Liver (tissue), 8 donors: ENCODE measurements at regions not wholly inside any gene's neighbourhood (a gene's known extent, or its start where the extent isn't known, plus 50 kb on each side); places are given as distances from the start of the nearest gene placed in this dataset.

ENCODE experiments used
- DNase-seq: peaks from one replicate; pipeline ENCODE4 v3.0.0-alpha.2; 2017; ENCODE audit warnings: low spot score
- H3K27ac ChIP-seq, 2 donors: one replicate each; pipeline ENCODE4 v1.7.0; 2013; ENCODE audit warnings: inconsistent platforms in 2 of 2, low read length in 2 of 2, control low read depth in 1 of 2, low read depth in 1 of 2, mild to moderate bottlenecking in 1 of 2
- H3K27me3 ChIP-seq, 4 donors: one replicate each; pipeline versions ENCODE4 v1.6.1 to v1.7.0; 2013; ENCODE audit warnings: low read length in 3 of 4, inconsistent platforms in 1 of 4, mild to moderate bottlenecking in 1 of 4, moderate library complexity in 1 of 4; ENCODE audit not compliant: control insufficient read depth in 4 of 4, insufficient read depth in 4 of 4
- H3K36me3 ChIP-seq, 4 donors: one replicate each; pipeline versions ENCODE4 v1.6.1 to v1.7.0; 2013; ENCODE audit warnings: low read length in 3 of 4, mild to moderate bottlenecking in 3 of 4, low read depth in 1 of 4, moderate library complexity in 1 of 4; ENCODE audit not compliant: control insufficient read depth in 4 of 4, insufficient read depth in 3 of 4
- H3K4me1 ChIP-seq, 4 donors: one replicate each; pipeline versions ENCODE4 v1.6.1 to v1.7.0; 2013; ENCODE audit warnings: low read length in 3 of 4, mild to moderate bottlenecking in 3 of 4, moderate library complexity in 1 of 4; ENCODE audit not compliant: control insufficient read depth in 4 of 4, insufficient read depth in 4 of 4
- H3K4me3 ChIP-seq, 3 donors: one replicate each; pipeline versions ENCODE4 v1.6.1 to v1.7.0; 2013; ENCODE audit warnings: low read length in 3 of 3, control low read depth in 1 of 3, low read depth in 1 of 3, mild to moderate bottlenecking in 1 of 3
- H3K9ac ChIP-seq, 2 donors: one replicate each; pipeline ENCODE4 v1.7.0; 2013; ENCODE audit warnings: low read length in 2 of 2, mild to moderate bottlenecking in 2 of 2, moderate library complexity in 2 of 2, control low read depth in 1 of 2, low read depth in 1 of 2
- H3K9me3 ChIP-seq, 4 donors: one replicate each; pipeline versions ENCODE4 v1.6.1 to v1.7.0; 2013; ENCODE audit warnings: low read length in 3 of 4; ENCODE audit not compliant: control insufficient read depth in 4 of 4
- ATF3 ChIP-seq: IDR thresholded peaks from 2 replicates; pipeline ENCODE4 v1.6.1; 2016; ENCODE audit warnings: antibody characterized with exemption
- CTCF ChIP-seq: fragments of 150-350 bp; IDR thresholded peaks from 2 replicates; pipeline ENCODE4 v1.5.1; 2017; ENCODE audit warnings: improper control_type of control experiment, low read depth, low read length; ENCODE audit not compliant: missing input control
- EGR1 ChIP-seq, 2 donors: IDR thresholded peaks; 2 replicates each; pipeline ENCODE4 v1.6.1; 2016 to 2018; ENCODE audit warnings: antibody characterized with exemption in 2 of 2, low read depth in 2 of 2
- FOXA1 ChIP-seq: IDR thresholded peaks from 2 replicates; pipeline ENCODE4 v1.6.1; 2016; ENCODE audit warnings: antibody characterized with exemption
- FOXA2 ChIP-seq: IDR thresholded peaks from 2 replicates; pipeline ENCODE4 v1.6.1; 2016; ENCODE audit warnings: antibody characterized with exemption
- GABPA ChIP-seq, 2 donors: IDR thresholded peaks in 1 of 2; conservative IDR thresholded peaks in 1 of 2; 2 replicates each; pipeline ENCODE4 v1.6.1; 2016; ENCODE audit warnings: antibody characterized with exemption in 2 of 2, mild to moderate bottlenecking in 1 of 2, moderate library complexity in 1 of 2
- HNF4A ChIP-seq, 2 donors: conservative IDR thresholded peaks; 2 replicates each; pipeline ENCODE4 v1.6.1; 2016; ENCODE audit warnings: antibody characterized with exemption in 2 of 2, mild to moderate bottlenecking in 2 of 2
- HNF4G ChIP-seq: IDR thresholded peaks from 2 replicates; pipeline ENCODE4 v1.6.1; 2016; ENCODE audit warnings: antibody characterized with exemption
- JUND ChIP-seq, 2 donors: IDR thresholded peaks; 2 replicates each; pipeline ENCODE4 v1.6.1; 2016; ENCODE audit warnings: antibody characterized with exemption in 2 of 2
- MAX ChIP-seq: IDR thresholded peaks from 2 replicates; pipeline ENCODE4 v1.6.1; 2016; ENCODE audit warnings: antibody characterized with exemption
- NR2F2 ChIP-seq: IDR thresholded peaks from 2 replicates; pipeline ENCODE4 v1.6.1; 2016; ENCODE audit warnings: antibody characterized with exemption
- RAD21 ChIP-seq, 2 donors: IDR thresholded peaks; 2 replicates each; pipeline ENCODE4 v1.6.1; 2016; ENCODE audit warnings: antibody characterized with exemption in 2 of 2, mild to moderate bottlenecking in 2 of 2
- REST ChIP-seq: IDR thresholded peaks from 2 replicates; pipeline ENCODE4 v1.6.1; 2016; ENCODE audit warnings: antibody characterized with exemption, mild to moderate bottlenecking
- RXRA ChIP-seq, 2 donors: IDR thresholded peaks; 2 replicates each; pipeline ENCODE4 v1.6.1; 2017 to 2018; ENCODE audit warnings: antibody characterized with exemption in 2 of 2, mild to moderate bottlenecking in 1 of 2
- SP1 ChIP-seq: IDR thresholded peaks from 2 replicates; pipeline ENCODE4 v1.6.1; 2018; ENCODE audit warnings: antibody characterized with exemption, mild to moderate bottlenecking
- TAF1 ChIP-seq: conservative IDR thresholded peaks from 2 replicates; pipeline ENCODE4 v1.6.1; 2016; ENCODE audit warnings: antibody characterized with exemption, mild to moderate bottlenecking
- YY1 ChIP-seq: IDR thresholded peaks from 2 replicates; pipeline ENCODE4 v1.6.1; 2016; ENCODE audit warnings: antibody characterized with exemption, mild to moderate bottlenecking
- ZBTB33 ChIP-seq: IDR thresholded peaks from 2 replicates; pipeline ENCODE4 v1.6.1; 2016; ENCODE audit warnings: antibody characterized with exemption
- WGBS: extraction: QIAGEN DNeasy Blood & Tissue Kit; methylation state at CpG from one replicate; pipeline ENCODE4 v1.1.7; 2013; 5-methylcytosine and 5-hydroxymethylcytosine counted together
- donor health status: healthy.
- donor health status: healthy.
- donor health status: healthy.
- donor health status: healthy.
- donor health status: healthy.

- TF ChIP-seq FOXA1 (no peak), GABPA (IDR thresholded peaks at IDR 0.05 in 1 of 2, conservative IDR thresholded peaks at IDR 0.05 in 1 of 2) (no peak), YY1 (no peak), FOXA2 (no peak)
Measured at GRCh38 chr3:78281381-78281780, 1241.5 kb downstream of the ROBO2 start (continued).

- Histone ChIP-seq H3K4me1 (no peaks in the 10 kb centered on the region), H3K27ac (no peak overlapping the region), H3K4me3 (no peak overlapping the region), H3K27me3 (no peaks in the 10 kb centered on the region), H3K9ac (no peak overlapping the region), H3K9me3 (no peaks in the 10 kb centered on the region), H3K36me3 (no peaks in the 10 kb centered on the region)
- 82% methylated on average over 2 of the region's 2 CpGs for WGBS
- no peak for DNase-seq
- TF ChIP-seq HNF4G: no peak
- TF ChIP-seq EGR1 (IDR thresholded peaks at IDR 0.05; ENCODE audit: low read depth in 2 of 2): no peak
Measured at GRCh38 chr3:78283994-78284393, 1244.1 kb downstream of the ROBO2 start.

GRCh38 chr3:78285032-78285728 lies 1245.3 kb downstream of the ROBO2 start:
- no peak for TF ChIP-seq ATF3
- TF ChIP-seq TAF1: no peak
- no peak for TF ChIP-seq FOXA2
- no peak for TF ChIP-seq RAD21 (IDR thresholded peaks at IDR 0.05)
- no peak for TF ChIP-seq MAX
- TF ChIP-seq CTCF: no peak
- TF ChIP-seq SP1: no peak
- 60% methylated on average over 6 of the region's 6 CpGs for WGBS

GRCh38 chr3:78287085-78287484 lies 1247.2 kb downstream of the ROBO2 start:
- Histone ChIP-seq H3K9ac (no peak overlapping the region), H3K27ac (no peak overlapping the region), H3K36me3 (no peaks in the 10 kb centered on the region), H3K9me3 (no peaks in the 10 kb centered on the region), H3K4me1 (no peaks in the 10 kb centered on the region), H3K4me3 (no peak overlapping the region), H3K27me3 (no peaks in the 10 kb centered on the region)
- TF ChIP-seq ATF3 (no peak), ZBTB33 (no peak), FOXA1 (no peak), SP1 (no peak), NR2F2 (no peak), HNF4A (conservative IDR thresholded peaks at IDR 0.05) (no peak), RXRA (IDR thresholded peaks at IDR 0.05) (no peak), RAD21 (IDR thresholded peaks at IDR 0.05) (no peak), MAX (no peak), JUND (IDR thresholded peaks at IDR 0.05) (no peak), REST (no peak)
- no peak for DNase-seq

More at GRCh38 chr3:78285032-78285728, 1245.3 kb downstream of the ROBO2 start:
- Histone ChIP-seq H3K27ac (no peak overlapping the region), H3K27me3 (no peaks in the 10 kb centered on the region), H3K9ac (no peak overlapping the region), H3K4me3 (no peak overlapping the region), H3K9me3 (no peaks in the 10 kb centered on the region), H3K4me1 (no peaks in the 10 kb centered on the region), H3K36me3 (no peaks in the 10 kb centered on the region)
- no peak for DNase-seq
